Large intestine (tissue), 3 donors: ENCODE measurements at regions not wholly inside any gene's neighbourhood (a gene's known extent, or its start where the extent isn't known, plus 50 kb on each side); places are given as distances from the start of the nearest gene placed in this dataset.

ENCODE experiments used
- DNase-seq, 2 donors: peaks; one replicate each; pipeline versions ENCODE4 v3.0.0 to v3.0.0-alpha.2; 2013
- H3K27ac ChIP-seq: one replicate; pipeline ENCODE4 v1.5.1; 2013; ENCODE audit warnings: low read length
- H3K27me3 ChIP-seq: 2 replicates; pipeline ENCODE4 v1.6.1; 2013; ENCODE audit warnings: low read length; ENCODE audit not compliant: control insufficient read depth, insufficient read depth
- H3K36me3 ChIP-seq: 2 replicates; pipeline ENCODE4 v1.6.1; 2013; ENCODE audit warnings: low read length; ENCODE audit not compliant: control insufficient read depth, insufficient read depth
- H3K4me1 ChIP-seq: one replicate; pipeline ENCODE4 v1.6.1; 2013; ENCODE audit warnings: low read length; ENCODE audit not compliant: control insufficient read depth, insufficient read depth
- H3K4me3 ChIP-seq: one replicate; pipeline ENCODE4 v1.5.1; 2013; ENCODE audit warnings: low read length
- H3K9me3 ChIP-seq: one replicate; pipeline ENCODE4 v1.6.1; 2013; ENCODE audit warnings: mild to moderate bottlenecking, low read depth, low read length, moderate library complexity; ENCODE audit not compliant: control insufficient read depth
- WGBS: methylation state at CpG from one replicate; pipeline ENCODE4 v1.1.5; 2013; ENCODE audit warnings: low lambda C conversion rate; ENCODE audit not compliant: insufficient coverage; 5-methylcytosine and 5-hydroxymethylcytosine counted together

DNA sequence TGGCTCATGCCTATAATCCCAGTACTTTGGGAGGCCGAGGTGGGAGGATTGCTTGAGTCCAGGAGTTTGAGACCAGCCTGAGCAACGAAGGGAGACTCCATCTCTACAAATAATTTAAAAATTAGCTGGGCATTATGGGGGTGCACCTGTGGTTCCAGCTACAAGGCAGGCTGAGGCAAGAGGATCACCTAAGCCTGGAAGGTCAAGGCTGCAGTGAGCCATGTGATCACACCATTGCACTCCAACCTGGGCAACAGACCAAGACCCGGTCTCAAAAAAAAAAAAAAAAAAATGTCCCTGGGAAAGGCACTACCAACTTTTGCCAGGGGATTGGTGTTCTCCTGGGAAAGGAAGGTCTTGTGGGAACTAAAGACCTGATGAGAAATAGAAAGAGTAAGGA is 134.2 kb upstream of the AUTS2 start:
- Histone ChIP-seq H3K36me3 (no peaks in the 10 kb centered on the region), H3K4me3 (no peak overlapping the region), H3K4me1 (no peaks in the 10 kb centered on the region), H3K27ac (no peak overlapping the region), H3K9me3 (peaks cover 5% of the 10 kb centered on the region), H3K27me3 (no peaks in the 10 kb centered on the region)
- no CpG with 5 or more reads among the region's 3 CpGs for WGBS
- no peak for DNase-seq

- no CpG with 5 or more reads among the region's 1 CpG for WGBS
- H3K27me3 ChIP-seq = no peaks in the 10 kb centered on the region
- no peak overlapping the region for H3K27ac ChIP-seq
- no peaks in the 10 kb centered on the region for H3K36me3 ChIP-seq
- peak in 1 of 2 donors; percentile 7 for DNase-seq
- no peaks in the 10 kb centered on the region for H3K4me1 ChIP-seq
- H3K4me3 ChIP-seq = no peak overlapping the region
- H3K9me3 ChIP-seq = peaks cover 5% of the 10 kb centered on the region
Measured at GRCh38 chr7:69465262-69465661, 133.0 kb upstream of the AUTS2 start.

DNA sequence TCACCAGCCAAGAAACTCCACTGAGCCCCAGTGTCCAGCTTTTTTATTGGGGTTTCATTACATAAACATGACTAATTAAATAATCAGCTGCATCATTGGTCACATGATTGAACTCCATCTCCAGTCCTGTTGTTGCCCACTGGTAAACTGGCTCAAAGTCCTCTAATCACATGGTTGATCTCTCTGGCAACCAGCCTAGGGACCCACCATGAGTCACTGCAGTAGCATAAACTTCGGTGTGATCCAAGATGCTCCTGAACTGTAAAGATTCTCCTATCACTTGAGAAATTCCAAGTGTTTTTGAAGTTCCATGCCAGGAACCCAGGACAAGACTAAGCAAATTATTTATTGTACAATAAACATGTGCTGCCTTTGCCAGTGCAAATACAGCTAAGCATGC is 130.4 kb upstream of the AUTS2 start:
- no peak overlapping the region for H3K4me3 ChIP-seq
- no CpG with 5 or more reads among the region's 1 CpG for WGBS
- no peak overlapping the region for H3K27ac ChIP-seq
- no peak for DNase-seq
- H3K4me1 ChIP-seq = no peaks in the 10 kb centered on the region
- H3K27me3 ChIP-seq = no peaks in the 10 kb centered on the region
- peaks cover 7% of the 10 kb centered on the region for H3K9me3 ChIP-seq
- no peaks in the 10 kb centered on the region for H3K36me3 ChIP-seq

DNA sequence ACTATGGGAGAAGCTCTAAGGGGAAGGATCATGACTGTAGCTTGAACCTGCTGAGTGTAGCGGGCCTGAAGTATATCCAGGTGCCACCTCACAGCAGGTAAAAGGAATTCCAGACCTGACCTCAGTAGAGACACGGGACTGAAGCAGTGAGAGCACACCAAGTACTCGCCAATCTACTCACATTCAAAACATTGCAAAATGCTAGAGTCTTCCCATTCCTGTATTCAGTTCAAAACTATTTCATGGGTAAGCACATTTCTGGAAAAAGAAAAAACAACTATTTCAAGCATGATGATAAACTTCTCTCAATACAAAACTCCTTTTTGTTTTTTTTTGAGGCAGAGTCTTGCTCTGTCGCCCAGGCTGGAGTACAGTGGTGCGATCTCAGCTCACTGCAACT is 121.9 kb upstream of the AUTS2 start:
- Histone ChIP-seq H3K27me3 (no peaks in the 10 kb centered on the region), H3K36me3 (no peaks in the 10 kb centered on the region), H3K4me1 (no peaks in the 10 kb centered on the region), H3K4me3 (no peak overlapping the region), H3K9me3 (no peaks in the 10 kb centered on the region), H3K27ac (no peak overlapping the region)
- WGBS = no CpG with 5 or more reads among the region's 5 CpGs
- DNase-seq = no peak

- no peak overlapping the region for H3K4me3 ChIP-seq
- no CpG with 5 or more reads among the region's 18 CpGs for WGBS
- no peaks in the 10 kb centered on the region for H3K27me3 ChIP-seq
- no peaks in the 10 kb centered on the region for H3K4me1 ChIP-seq
- H3K9me3 ChIP-seq = no peaks in the 10 kb centered on the region
- DNase-seq = no peak
- H3K36me3 ChIP-seq = no peaks in the 10 kb centered on the region
- H3K27ac ChIP-seq = no peak overlapping the region
Measured at GRCh38 chr7:69482676-69483075, 115.6 kb upstream of the AUTS2 start.

GRCh38 chr7:69489533-69489932 is 108.7 kb upstream of the AUTS2 start:
- H3K27me3 ChIP-seq = no peaks in the 10 kb centered on the region
- H3K36me3 ChIP-seq = no peaks in the 10 kb centered on the region

GRCh38 chr7:69498671-69499070 is 99.6 kb upstream of the AUTS2 start:
- peaks cover 2% of the 10 kb centered on the region for H3K27me3 ChIP-seq
- no peaks in the 10 kb centered on the region for H3K4me1 ChIP-seq
- no peak overlapping the region for H3K4me3 ChIP-seq
- no peaks in the 10 kb centered on the region for H3K36me3 ChIP-seq
- no peaks in the 10 kb centered on the region for H3K9me3 ChIP-seq
- H3K27ac ChIP-seq = no peak overlapping the region
- peak; percentile 40 to 77 for DNase-seq
- no CpG with 5 or more reads among the region's 3 CpGs for WGBS

More at GRCh38 chr7:69489533-69489932, 108.7 kb upstream of the AUTS2 start:
- DNase-seq = no peak
- Histone ChIP-seq H3K27ac (no peak overlapping the region), H3K4me1 (no peaks in the 10 kb centered on the region), H3K4me3 (no peak overlapping the region), H3K9me3 (no peaks in the 10 kb centered on the region)
- WGBS = no CpG with 5 or more reads among the region's 3 CpGs

DNA sequence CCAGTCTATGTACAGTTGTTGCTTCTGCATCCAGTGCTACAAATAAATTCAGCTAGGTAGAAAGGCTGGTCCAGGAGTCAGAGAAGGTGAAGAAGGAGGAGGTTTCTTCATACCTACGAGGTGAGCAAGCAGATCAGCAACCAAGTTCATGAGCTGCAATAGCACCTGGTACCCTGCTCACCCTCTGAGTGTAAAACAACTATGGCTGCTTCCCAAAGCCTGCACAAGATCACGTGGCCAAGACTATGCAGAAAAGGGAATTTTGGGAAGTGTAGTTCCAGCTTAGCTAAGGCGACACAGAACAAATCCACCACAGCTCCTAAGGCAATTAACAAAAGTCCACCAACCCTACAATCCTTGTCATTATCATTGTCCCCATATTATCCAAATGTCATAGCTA is 95.9 kb upstream of the AUTS2 start:
- Histone ChIP-seq H3K4me3 (no peak overlapping the region), H3K27ac (no peak overlapping the region), H3K36me3 (no peaks in the 10 kb centered on the region), H3K9me3 (no peaks in the 10 kb centered on the region), H3K4me1 (no peaks in the 10 kb centered on the region), H3K27me3 (peaks cover 2% of the 10 kb centered on the region)
- WGBS = no CpG with 5 or more reads among the region's 3 CpGs
- DNase-seq = no peak

DNA sequence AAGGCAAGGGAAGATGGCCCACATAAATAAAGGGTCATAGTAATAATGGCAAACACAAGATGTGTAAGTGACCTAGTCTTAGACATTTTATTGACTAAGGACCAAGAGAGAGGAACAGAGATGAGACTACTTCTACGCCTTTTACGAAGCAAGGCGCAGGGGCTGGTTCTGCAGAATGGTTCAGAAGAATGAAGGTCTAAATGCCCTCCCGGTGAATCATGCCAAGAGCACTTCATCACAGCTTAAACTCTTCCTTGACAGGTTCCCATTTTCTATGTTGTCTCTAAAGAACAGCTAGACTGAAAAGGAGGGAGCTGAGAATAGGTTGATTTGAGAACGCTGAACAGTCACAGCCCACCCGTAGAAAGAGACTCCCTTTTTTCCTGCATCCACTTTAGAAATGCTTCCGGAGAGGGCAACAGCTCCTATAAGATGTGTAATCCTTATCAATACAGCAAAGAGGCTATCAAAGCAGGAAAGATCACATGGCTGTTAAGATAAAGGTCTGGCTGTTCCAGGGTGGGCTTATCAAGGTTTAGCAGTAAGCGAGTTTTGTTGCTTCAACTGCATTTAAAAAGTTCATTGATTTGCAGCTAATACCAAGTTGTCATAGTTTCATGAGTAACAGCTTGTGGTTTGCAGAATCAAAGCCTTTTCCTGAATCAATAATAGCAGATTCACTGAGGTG is 93.4 kb upstream of the AUTS2 start:
- no CpG with 5 or more reads among the region's 8 CpGs for WGBS
- H3K4me3 ChIP-seq = no peak overlapping the region
- H3K4me1 ChIP-seq = no peaks in the 10 kb centered on the region
- H3K36me3 ChIP-seq = no peaks in the 10 kb centered on the region
- H3K27ac ChIP-seq = no peak overlapping the region
- H3K27me3 ChIP-seq = peaks cover 2% of the 10 kb centered on the region
- no peak for DNase-seq
- H3K9me3 ChIP-seq = no peaks in the 10 kb centered on the region

GRCh38 chr7:69508736-69509135 is 89.5 kb upstream of the AUTS2 start:
- no CpG with 5 or more reads among the region's 2 CpGs for WGBS
- DNase-seq = no peak

DNA sequence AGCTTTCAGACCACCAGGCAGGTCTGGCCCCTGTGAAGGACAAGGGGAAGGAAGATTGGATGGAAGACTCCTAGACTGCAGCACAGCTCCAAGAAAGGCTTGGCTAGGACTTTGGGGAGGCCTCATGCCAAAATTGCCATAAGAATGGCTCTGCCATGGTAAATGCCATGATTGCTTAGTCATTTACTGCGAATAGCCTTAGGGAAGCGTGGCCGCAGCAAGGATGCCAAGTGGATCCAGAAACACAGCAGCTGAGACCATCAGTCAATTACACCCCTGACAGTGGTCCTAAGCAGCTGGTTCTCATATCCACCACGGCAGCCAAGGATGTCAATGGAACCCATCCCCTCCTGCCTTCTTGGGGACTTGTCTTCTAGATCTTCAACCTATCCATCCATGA is 88.2 kb upstream of the AUTS2 start:
- no peak for DNase-seq
- no peak overlapping the region for H3K27ac ChIP-seq
- H3K4me3 ChIP-seq = no peak overlapping the region
- no CpG with 5 or more reads among the region's 4 CpGs for WGBS
- no peaks in the 10 kb centered on the region for H3K27me3 ChIP-seq
- H3K9me3 ChIP-seq = no peaks in the 10 kb centered on the region
- no peaks in the 10 kb centered on the region for H3K36me3 ChIP-seq
- H3K4me1 ChIP-seq = no peaks in the 10 kb centered on the region

More at GRCh38 chr7:69508736-69509135, 89.5 kb upstream of the AUTS2 start:
- no peaks in the 10 kb centered on the region for H3K27me3 ChIP-seq
- H3K36me3 ChIP-seq = no peaks in the 10 kb centered on the region
- no peaks in the 10 kb centered on the region for H3K9me3 ChIP-seq
- no peak overlapping the region for H3K27ac ChIP-seq
- H3K4me1 ChIP-seq = no peaks in the 10 kb centered on the region
- H3K4me3 ChIP-seq = no peak overlapping the region
